ENCODE measurements at regions not wholly inside any gene's neighbourhood (a gene's known extent, or its start where the extent isn't known, plus 50 kb on each side); places are given as distances from the start of the nearest gene placed in this dataset.

DNA sequence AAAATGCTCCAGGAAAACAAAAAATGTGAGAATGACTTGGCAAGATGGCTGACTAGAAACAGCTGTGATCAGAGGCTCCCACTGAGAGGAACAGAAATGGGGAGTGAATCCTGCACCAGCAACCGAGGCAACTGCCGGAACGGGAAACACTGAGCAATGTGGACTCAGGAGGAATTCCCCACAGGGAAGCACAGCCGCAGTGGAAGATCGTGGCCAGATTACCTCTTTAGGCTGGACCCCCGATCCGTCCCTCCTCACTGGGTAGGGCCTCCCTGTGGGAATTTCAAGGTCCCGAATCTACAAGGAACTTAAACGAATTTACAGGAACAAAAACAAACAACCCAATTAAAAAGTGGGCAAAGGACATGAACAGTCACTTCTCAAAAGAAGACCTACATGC lies 385.2 kb upstream of the MCTP2 start:
- BruUV-seq (replicated peaks) = no TSS peak
- Histone ChIP-seq H3K14ac (replicated peaks; ENCODE audit: low read depth, low read length) (no peak overlapping the region), H3K4me3 (ENCODE audit: insufficient read depth, low read depth, low read length) (no peak overlapping the region), H2BK20ac (ENCODE audit: low read depth, low read length) (no peak overlapping the region), H3K18ac (ENCODE audit: low read depth, low read length) (no peak overlapping the region), H2AK9ac (replicated peaks; ENCODE audit: low read depth, low read length, poor library complexity) (no peak overlapping the region), H3K79me1 (ENCODE audit: low read depth in 1 of 2, low read length in 2 of 2) (no peaks in the 10 kb centered on the region), H3K9me1 (ENCODE audit: insufficient read depth, low read length) (no peaks in the 10 kb centered on the region), H3K23ac (ENCODE audit: low read depth, low read length) (no peak overlapping the region), H3K27me3 (ENCODE audit: control insufficient read depth, insufficient read depth, low read length) (no peaks in the 10 kb centered on the region), H3K4me2 (ENCODE audit: low read depth, low read length) (no peak overlapping the region), H4K20me1 (ENCODE audit: insufficient read depth, low read length) (no peaks in the 10 kb centered on the region), H3K9ac (ENCODE audit: low read depth, low read length) (no peak overlapping the region), H3K4me1 (ENCODE audit: control insufficient read depth, insufficient read depth, low read length) (no peaks in the 10 kb centered on the region), H3K9me3 (ENCODE audit: control insufficient read depth, insufficient read depth, low read length) (peaks cover 9% of the 10 kb centered on the region; the same call in 1 of the 2 replicates), H3K36me3 (ENCODE audit: control insufficient read depth, insufficient read depth, low read length) (no peaks in the 10 kb centered on the region), H2AK5ac (ENCODE audit: low read depth, low read length) (no peak overlapping the region), H4K91ac (ENCODE audit: insufficient read depth, low read depth, low read length) (no peak overlapping the region), H2BK15ac (ENCODE audit: low read depth, low read length) (no peak overlapping the region), H4K5ac (ENCODE audit: low read depth, low read length) (no peak overlapping the region), H2BK5ac (ENCODE audit: low read depth, low read length, poor library complexity, severe bottlenecking) (no peak overlapping the region), H2AFZ (replicated peaks; ENCODE audit: low read length, poor library complexity) (no peak overlapping the region), H3K4ac (ENCODE audit: low read depth, low read length) (no peak overlapping the region), H4K8ac (ENCODE audit: low read depth in 2 of 2, low read length in 2 of 2) (no peak overlapping the region), H3K56ac (ENCODE audit: extremely low read depth, insufficient read depth, low read length) (no peak overlapping the region), H2BK120ac (ENCODE audit: low read depth, low read length) (no peak overlapping the region), H3K27ac (ENCODE audit: insufficient read depth, low read length) (no peak overlapping the region)
- ATAC-seq (ENCODE audit: low read depth) (no peak), DNase-seq (no peak)
- dilution Hi-C loops (cut with HindIII; ENCODE audit: low sequenced_read_pairs, unreplicated experiment) = no loop called here
- in situ Hi-C loops (cut with MboI; ENCODE audit: low sequenced_read_pairs) = no loop called here
- 82% methylated on average over 6 of the region's 9 CpGs; no CpG with 5 or more reads in 1 of the 2 experiments for WGBS, 2 experiments (ENCODE audit: extremely low coverage in 2 of 2, insufficient read length in 1 of 2)
- TF ChIP-seq, protein P1, sequence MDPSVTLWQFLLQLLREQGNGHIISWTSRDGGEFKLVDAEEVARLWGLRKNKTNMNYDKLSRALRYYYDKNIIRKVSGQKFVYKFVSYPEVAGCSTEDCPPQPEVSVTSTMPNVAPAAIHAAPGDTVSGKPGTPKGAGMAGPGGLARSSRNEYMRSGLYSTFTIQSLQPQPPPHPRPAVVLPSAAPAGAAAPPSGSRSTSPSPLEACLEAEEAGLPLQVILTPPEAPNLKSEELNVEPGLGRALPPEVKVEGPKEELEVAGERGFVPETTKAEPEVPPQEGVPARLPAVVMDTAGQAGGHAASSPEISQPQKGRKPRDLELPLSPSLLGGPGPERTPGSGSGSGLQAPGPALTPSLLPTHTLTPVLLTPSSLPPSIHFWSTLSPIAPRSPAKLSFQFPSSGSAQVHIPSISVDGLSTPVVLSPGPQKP (IDR thresholded peaks at IDR 0.05; ENCODE audit: borderline replicate concordance, low read depth, low read length) = no peak
- TF ChIP-seq RCOR1 (IDR thresholded peaks at IDR 0.05; ENCODE audit: insufficient replicate concordance, low read length) (no peak), MAFK (IDR thresholded peaks at IDR 0.05; ENCODE audit: low read depth, low read length) (no peak), POLR2A (IDR thresholded peaks at IDR 0.05; ENCODE audit: low read depth, low read length) (no peak), CEBPB (IDR thresholded peaks at IDR 0.05; ENCODE audit: low read depth, low read length) (no peak), CHD1 (IDR thresholded peaks at IDR 0.05; ENCODE audit: low read depth, low read length) (no peak)
- TF ChIP-seq, protein P2, sequence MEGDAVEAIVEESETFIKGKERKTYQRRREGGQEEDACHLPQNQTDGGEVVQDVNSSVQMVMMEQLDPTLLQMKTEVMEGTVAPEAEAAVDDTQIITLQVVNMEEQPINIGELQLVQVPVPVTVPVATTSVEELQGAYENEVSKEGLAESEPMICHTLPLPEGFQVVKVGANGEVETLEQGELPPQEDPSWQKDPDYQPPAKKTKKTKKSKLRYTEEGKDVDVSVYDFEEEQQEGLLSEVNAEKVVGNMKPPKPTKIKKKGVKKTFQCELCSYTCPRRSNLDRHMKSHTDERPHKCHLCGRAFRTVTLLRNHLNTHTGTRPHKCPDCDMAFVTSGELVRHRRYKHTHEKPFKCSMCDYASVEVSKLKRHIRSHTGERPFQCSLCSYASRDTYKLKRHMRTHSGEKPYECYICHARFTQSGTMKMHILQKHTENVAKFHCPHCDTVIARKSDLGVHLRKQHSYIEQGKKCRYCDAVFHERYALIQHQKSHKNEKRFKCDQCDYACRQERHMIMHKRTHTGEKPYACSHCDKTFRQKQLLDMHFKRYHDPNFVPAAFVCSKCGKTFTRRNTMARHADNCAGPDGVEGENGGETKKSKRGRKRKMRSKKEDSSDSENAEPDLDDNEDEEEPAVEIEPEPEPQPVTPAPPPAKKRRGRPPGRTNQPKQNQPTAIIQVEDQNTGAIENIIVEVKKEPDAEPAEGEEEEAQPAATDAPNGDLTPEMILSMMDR (conservative IDR thresholded peaks at IDR 0.05; ENCODE audit: low read depth, low read length) = no peak
- intact Hi-C loops (cut with micrococcal nuclease) = no loop called here
- ChIA-PET CTCF (no interaction called here), POLR2A (ENCODE audit: unreplicated experiment) (no interaction called here)
